SK-N-SH (cell line): ENCODE measurements at regions not wholly inside any gene's neighbourhood (a gene's known extent, or its start where the extent isn't known, plus 50 kb on each side); places are given as distances from the start of the nearest gene placed in this dataset.

ENCODE experiments used
- CTCF ChIA-PET: fragments of 300-600, 350-600 bp; formaldehyde crosslinking; extraction: SDS; loops from one replicate; lab custom pipeline; 2021; lab: Yijun Ruan, JAX
- POLR2A ChIA-PET: fragments of 350-600 bp; sonication (Branson Sonifier 250); formaldehyde crosslinking; extraction: SDS; loops from one replicate; lab custom pipeline; 2020; ENCODE audit warnings: antibody characterized with exemption, inconsistent platforms; lab: Yijun Ruan, JAX
- DNase-seq: peaks from one replicate; pipeline ENCODE4 v3.0.0; 2012
- H2AFZ ChIP-seq: fragments of 200-600 bp; sonication (generic); 2 replicates; pipeline ENCODE4 v1.8.1; 2016; ENCODE audit warnings: antibody characterized with exemption, mild to moderate bottlenecking, low read depth
- H3F3A ChIP-seq: fragments of 200-600 bp; sonication (generic); replicated peaks from 2 replicates; pipeline ENCODE3; 2016; ENCODE audit warnings: antibody characterized with exemption, mild to moderate bottlenecking; ENCODE audit not compliant: insufficient read depth
- H3K27ac ChIP-seq, 2 experiments: fragments of 200-500 bp in 1 of 2; fragments of 200-600 bp in 1 of 2; sonication (Bioruptor generic) in 1 of 2; sonication (generic), shearing (Covaris generic) in 1 of 2; 2 replicates each; pipeline versions ENCODE4 v1.5.1 to v1.6.1; 2014 to 2016; ENCODE audit warnings: low read depth in 2 of 2, inconsistent platforms in 1 of 2, low read length in 1 of 2, mild to moderate bottlenecking in 1 of 2, mixed read lengths in 1 of 2
- H3K27me3 ChIP-seq: fragments of 200-600 bp; sonication (generic), shearing (Covaris generic); 2 replicates; pipeline ENCODE4 v1.6.1; 2016; ENCODE audit warnings: mixed run types; ENCODE audit not compliant: insufficient read depth
- H3K36me3 ChIP-seq, 2 experiments: fragments of 200-500 bp in 1 of 2; fragments of 200-600 bp in 1 of 2; sonication (Bioruptor generic) in 1 of 2; sonication (generic) in 1 of 2; replicated peaks in 1 of 2; 2 replicates each; pipeline versions ENCODE3 to v1.5.1; 2014 to 2016; ENCODE audit warnings: low read length in 1 of 2, mild to moderate bottlenecking in 1 of 2; ENCODE audit not compliant: insufficient read depth in 2 of 2, control insufficient read depth in 1 of 2
- H3K4me1 ChIP-seq, 2 experiments: fragments of 200-500 bp in 1 of 2; fragments of 200-600 bp in 1 of 2; sonication (Bioruptor generic) in 1 of 2; sonication (generic), shearing (Covaris generic) in 1 of 2; 2 replicates each; pipeline versions ENCODE4 v1.5.1 to v1.6.1; 2014 to 2016; ENCODE audit warnings: low read depth in 1 of 2, low read length in 1 of 2, mixed run types in 1 of 2; ENCODE audit not compliant: insufficient read depth in 2 of 2, control insufficient read depth in 1 of 2
- H3K4me2 ChIP-seq: fragments of 200-600 bp; sonication (generic), shearing (Covaris generic); 2 replicates; pipeline ENCODE4 v1.6.1; 2017; ENCODE audit warnings: mixed run types
- H3K4me3 ChIP-seq, 2 experiments: fragments of 200-500 bp in 1 of 2; fragments of 200-600 bp in 1 of 2; sonication (Bioruptor generic) in 1 of 2; sonication (generic), shearing (Covaris generic) in 1 of 2; 2 replicates each; pipeline versions ENCODE4 v1.5.1 to v1.8.1; 2014 to 2016; ENCODE audit warnings: low read depth in 2 of 2, inconsistent platforms in 1 of 2, low read length in 1 of 2, mild to moderate bottlenecking in 1 of 2, mixed read lengths in 1 of 2, moderate library complexity in 1 of 2
- H3K79me2 ChIP-seq: fragments of 200-600 bp; sonication (generic); 2 replicates; pipeline ENCODE4 v1.8.1; 2017; ENCODE audit warnings: mild to moderate bottlenecking; ENCODE audit not compliant: insufficient read depth
- H3K9ac ChIP-seq: fragments of 200-600 bp; sonication (generic); 2 replicates; pipeline ENCODE4 v1.6.1; 2017; ENCODE audit warnings: mixed run types
- H3K9me2 ChIP-seq: fragments of 200-600 bp; sonication (generic); 2 replicates; pipeline ENCODE4 v1.6.1; 2017; ENCODE audit warnings: mixed run types
- H3K9me3 ChIP-seq: fragments of 200-600 bp; sonication (generic); 2 replicates; pipeline ENCODE4 v1.6.1; 2017; ENCODE audit warnings: mixed run types, mild to moderate bottlenecking, moderate library complexity
- H4K20me1 ChIP-seq: fragments of 200-600 bp; sonication (generic); 2 replicates; pipeline ENCODE4 v1.6.1; 2017; ENCODE audit warnings: mild to moderate bottlenecking, mixed run types; ENCODE audit not compliant: insufficient read depth
- EZH2phosphoT487 ChIP-seq: fragments of 200-600 bp; sonication (generic); IDR thresholded peaks from 2 replicates; pipeline ENCODE4 v1.6.1; 2017; ENCODE audit warnings: low read depth, mixed run types, mild to moderate bottlenecking, antibody characterized with exemption, moderate library complexity, borderline replicate concordance
- FOSL2 ChIP-seq: IDR thresholded peaks from 2 replicates; pipeline ENCODE4 v1.4.0; 2012; ENCODE audit warnings: low read depth, mild to moderate bottlenecking, moderate library complexity, borderline replicate concordance
- GABPA ChIP-seq: IDR thresholded peaks from 2 replicates; pipeline ENCODE4 v1.4.0; 2012; ENCODE audit warnings: low read depth, mild to moderate bottlenecking
- IRF3 ChIP-seq: fragments of 150-350 bp; IDR thresholded peaks from 2 replicates; pipeline ENCODE4 v1.6.1; 2016; ENCODE audit warnings: mild to moderate bottlenecking, low read depth, low read length
- MAX ChIP-seq: IDR thresholded peaks from 2 replicates; pipeline ENCODE4 v1.4.0; 2012; ENCODE audit warnings: low read depth
- NFIC ChIP-seq: IDR thresholded peaks from 2 replicates; pipeline ENCODE4 v1.4.0; 2012; ENCODE audit warnings: borderline replicate concordance
- PBX3 ChIP-seq: IDR thresholded peaks from 2 replicates; pipeline ENCODE4; 2012
- POLR2AphosphoS5 ChIP-seq: IDR thresholded peaks from 2 replicates; pipeline ENCODE4 v1.6.1; 2012; ENCODE audit warnings: low read depth, low read length
- REST ChIP-seq: IDR thresholded peaks from 2 replicates; pipeline ENCODE4 v1.6.1; 2012; ENCODE audit warnings: mild to moderate bottlenecking, low read depth, low read length, moderate library complexity
- RFX5 ChIP-seq: IDR thresholded peaks from 2 replicates; pipeline ENCODE4 v1.6.1; 2012; ENCODE audit warnings: mild to moderate bottlenecking, improper control_type of control experiment, low read length
- SIN3A ChIP-seq: IDR thresholded peaks from 2 replicates; pipeline ENCODE4 v1.6.1; 2012; ENCODE audit warnings: low read depth, mild to moderate bottlenecking, low read length, moderate library complexity, borderline replicate concordance
- TCF12 ChIP-seq: IDR thresholded peaks from 2 replicates; pipeline ENCODE4 v1.4.0; 2012
- TEAD4 ChIP-seq: IDR thresholded peaks from 2 replicates; pipeline ENCODE4 v1.4.0; 2012; ENCODE audit warnings: mild to moderate bottlenecking, borderline replicate concordance; ENCODE audit not compliant: insufficient read depth
- USF2 ChIP-seq: fragments of 150-350 bp; IDR thresholded peaks from 2 replicates; pipeline ENCODE4 v1.6.1; 2017; ENCODE audit warnings: antibody characterized with exemption, low read length, low read depth, borderline replicate concordance
- ZBTB33 ChIP-seq: IDR thresholded peaks from 2 replicates; pipeline ENCODE4 v1.4.0; 2012; ENCODE audit warnings: low read depth, borderline replicate concordance
- WGBS: methylation state at CpG from one replicate; pipeline ENCODE4 v1.1.6; 2017; ENCODE audit warnings: low lambda C conversion rate; 5-methylcytosine and 5-hydroxymethylcytosine counted together

GRCh38 chr5:164394686-164395194 is 889.3 kb downstream of the MAT2B start (continued):
- TF ChIP-seq ZBTB33: no peak

GRCh38 chr5:164412531-164412930 is 907.1 kb downstream of the MAT2B start:
- DNase-seq: no peak
- H3K27ac ChIP-seq: no peak overlapping the region
- H2AFZ ChIP-seq: no peak overlapping the region
- no peaks in the 10 kb centered on the region for H3K36me3 ChIP-seq
- no peaks in the 10 kb centered on the region for H4K20me1 ChIP-seq
- H3K4me2 ChIP-seq: no peak overlapping the region
- H3K9ac ChIP-seq: no peak overlapping the region
- H3K9me2 ChIP-seq: no peaks in the 10 kb centered on the region
- no peaks in the 10 kb centered on the region for H3K79me2 ChIP-seq
- no peaks in the 10 kb centered on the region for H3K9me3 ChIP-seq
- no peaks in the 10 kb centered on the region for H3F3A ChIP-seq
- H3K4me1 ChIP-seq: no peaks in the 10 kb centered on the region
- whole genome bisulfite sequencing: 74% methylated on average over 1 of the region's 1 CpG
- no peak for TF ChIP-seq TEAD4
- no peak for TF ChIP-seq IRF3
- TF ChIP-seq SIN3A: no peak
- TF ChIP-seq ZBTB33: no peak
- TF ChIP-seq NFIC: no peak
- no peak for TF ChIP-seq TCF12
- TF ChIP-seq FOSL2: no peak
- TF ChIP-seq PBX3: no peak
- no peak for TF ChIP-seq MAX
- no peak for TF ChIP-seq EZH2phosphoT487
- TF ChIP-seq POLR2AphosphoS5: no peak
- no peak for TF ChIP-seq USF2
- no peak for TF ChIP-seq GABPA
- no peak for TF ChIP-seq REST
- no peak for TF ChIP-seq RFX5
- TF ChIP-seq, all 33 proteins: peak for 0
- ChIA-PET POLR2A (no interaction called here), CTCF (interaction anchor here (1.0 kb wide), 1 partner anchor 47 kb away, joined by 3 read pairs; no protein-coding TSS in a partner anchor)
- Histone ChIP-seq H3K27me3 (no peaks in the 10 kb centered on the region), H3K4me3 (no peak overlapping the region)
